ENCODE measurements at regions not wholly inside any gene's neighbourhood (a gene's known extent, or its start where the extent isn't known, plus 50 kb on each side); places are given as distances from the start of the nearest gene placed in this dataset.
"Not testable (repeated sequence)": the region's sequence is repeated elsewhere in the genome, so short reads cannot be mapped to it uniquely, and the experiment has no call there.

- not testable (repeated sequence) for H3K4me1 Mint-ChIP-seq; H3K27me3 Mint-ChIP-seq (ENCODE audit: low read depth, poor library complexity); H3K4me3 Mint-ChIP-seq; DNase-seq; H3K27ac Mint-ChIP-seq; H3K36me3 Mint-ChIP-seq (ENCODE audit: low read depth)
- H3K9me3 Mint-ChIP-seq, result peaks cover 15% of the 10 kb centered on the region
Observed at GRCh38 chr5:102154791-102155605, 141.1 kb downstream of the SLCO4C1 start.

- Mint-ChIP-seq H3K27me3 (ENCODE audit: low read depth, poor library complexity) (no peaks in the 10 kb centered on the region), H3K4me1 (peaks cover 10% of the 10 kb centered on the region), H3K9me3 (peaks cover 10% of the 10 kb centered on the region), H3K4me3 (no peak overlapping the region), H3K27ac (no peak overlapping the region), H3K36me3 (ENCODE audit: low read depth) (no peaks in the 10 kb centered on the region)
- TF ChIP-seq CTCF (IDR thresholded peaks at IDR 0.05), result no peak
- DNase-seq, result no peak
Observed at GRCh38 chr5:102154291-102154690, 141.8 kb downstream of the SLCO4C1 start.

GRCh38 chr5:102153003-102153759, 142.9 kb downstream of the SLCO4C1 start:
- no peak overlapping the region for H3K27ac Mint-ChIP-seq
- peak; percentile 57 for TF ChIP-seq CTCF (IDR thresholded peaks at IDR 0.05)
- no peak overlapping the region for H3K4me3 Mint-ChIP-seq
- H3K36me3 Mint-ChIP-seq (ENCODE audit: low read depth), result no peaks in the 10 kb centered on the region
- H3K4me1 Mint-ChIP-seq, result peaks cover 10% of the 10 kb centered on the region
- peak; percentile 22 for DNase-seq
- peaks cover 7% of the 10 kb centered on the region for H3K9me3 Mint-ChIP-seq
- H3K27me3 Mint-ChIP-seq (ENCODE audit: low read depth, poor library complexity), result no peaks in the 10 kb centered on the region

GRCh38 chr5:102139029-102139428, 157.1 kb downstream of the SLCO4C1 start:
- no peak overlapping the region for H3K27ac Mint-ChIP-seq
- H3K4me3 Mint-ChIP-seq, result no peak overlapping the region
- no peaks in the 10 kb centered on the region for H3K4me1 Mint-ChIP-seq
- H3K9me3 Mint-ChIP-seq, result no peaks in the 10 kb centered on the region
- H3K36me3 Mint-ChIP-seq (ENCODE audit: low read depth), result no peaks in the 10 kb centered on the region
- no peak for TF ChIP-seq CTCF (IDR thresholded peaks at IDR 0.05)
- no peak for DNase-seq
- no peaks in the 10 kb centered on the region for H3K27me3 Mint-ChIP-seq (ENCODE audit: low read depth, poor library complexity)

- Mint-ChIP-seq H3K27me3 (ENCODE audit: low read depth, poor library complexity) (no peaks in the 10 kb centered on the region), H3K9me3 (no peaks in the 10 kb centered on the region), H3K4me3 (no peak overlapping the region), H3K4me1 (no peaks in the 10 kb centered on the region), H3K27ac (no peak overlapping the region), H3K36me3 (ENCODE audit: low read depth) (no peaks in the 10 kb centered on the region)
- DNase-seq, result no peak
- TF ChIP-seq CTCF (IDR thresholded peaks at IDR 0.05), result no peak
Observed at GRCh38 chr5:102138243-102138653, 157.8 kb downstream of the SLCO4C1 start.

- H3K36me3 Mint-ChIP-seq (ENCODE audit: low read depth), result no peaks in the 10 kb centered on the region
- no peaks in the 10 kb centered on the region for H3K9me3 Mint-ChIP-seq
- DNase-seq, result no peak
- H3K27me3 Mint-ChIP-seq (ENCODE audit: low read depth, poor library complexity), result peaks cover 3% of the 10 kb centered on the region
- no peak overlapping the region for H3K27ac Mint-ChIP-seq
- H3K4me3 Mint-ChIP-seq, result no peak overlapping the region
- no peak for TF ChIP-seq CTCF (IDR thresholded peaks at IDR 0.05)
- H3K4me1 Mint-ChIP-seq, result no peaks in the 10 kb centered on the region
Observed at GRCh38 chr5:102130890-102131289, 165.2 kb downstream of the SLCO4C1 start.

Measured in nephron progenitor cell (in vitro differentiated cells).